ENCODE measurements at regions not wholly inside any gene's neighbourhood (a gene's known extent, or its start where the extent isn't known, plus 50 kb on each side); places are given as distances from the start of the nearest gene placed in this dataset.
A peak's percentile ranks its signal among the peaks of the same experiment; 100 is the strongest.
"Not testable (repeated sequence)": the region's sequence is repeated elsewhere in the genome, so short reads cannot be mapped to it uniquely, and the experiment has no call there.

- DNase-seq, result no peak
- intact Hi-C loops (cut with DNase I), result no loop called here
Measured at GRCh38 chr12:80045594-80045993, 53.7 kb upstream of the OTOGL start.

GRCh38 chr12:80044694-80045046, 54.7 kb upstream of the OTOGL start:
- intact Hi-C loops (cut with DNase I), result no loop called here
- DNase-seq, result no peak

GRCh38 chr12:80041692-80042091, 57.6 kb upstream of the OTOGL start:
- no peak for DNase-seq
- intact Hi-C loops (cut with DNase I), result no loop called here

- intact Hi-C loops (cut with DNase I), result no loop called here
- no peak for DNase-seq
Measured at GRCh38 chr12:80041071-80041470, 58.3 kb upstream of the OTOGL start.

- intact Hi-C loops (cut with DNase I), result no loop called here
Measured at GRCh38 chr12:80040075-80040738, 59.1 kb upstream of the OTOGL start.

GRCh38 chr12:80038062-80038560, 61.2 kb upstream of the OTOGL start:
- intact Hi-C loops (cut with DNase I), result no loop called here
- no peak for DNase-seq

More at GRCh38 chr12:80040075-80040738, 59.1 kb upstream of the OTOGL start:
- DNase-seq, result no peak

GRCh38 chr12:80033448-80033847, 65.9 kb upstream of the OTOGL start:
- intact Hi-C loops (cut with DNase I), result no loop called here
- no peak for DNase-seq

- no peak for DNase-seq
- intact Hi-C loops (cut with DNase I), result no loop called here
Measured at GRCh38 chr12:80032946-80033345, 66.4 kb upstream of the OTOGL start.

- intact Hi-C loops (cut with DNase I), result no loop called here
- no peak for DNase-seq
Measured at GRCh38 chr12:80031229-80031628, 68.1 kb upstream of the OTOGL start.

- DNase-seq, result no peak
Measured at GRCh38 chr12:80025638-80026037, 73.7 kb upstream of the OTOGL start.

GRCh38 chr12:80019691-80020090, 79.6 kb upstream of the OTOGL start:
- intact Hi-C loops (cut with DNase I), result no loop called here
- DNase-seq, result no peak

More at GRCh38 chr12:80025638-80026037, 73.7 kb upstream of the OTOGL start:
- intact Hi-C loops (cut with DNase I), result no loop called here

- intact Hi-C loops (cut with DNase I), result no loop called here
Measured at GRCh38 chr12:80018119-80018518, 81.2 kb upstream of the OTOGL start.

GRCh38 chr12:80017261-80017870, 82.0 kb upstream of the OTOGL start:
- intact Hi-C loops (cut with DNase I), result no loop called here
- DNase-seq, result no peak

More at GRCh38 chr12:80018119-80018518, 81.2 kb upstream of the OTOGL start:
- no peak for DNase-seq

- intact Hi-C loops (cut with DNase I), result no loop called here
- DNase-seq, result no peak
Measured at GRCh38 chr12:80016684-80017083, 81.8 kb upstream of the PPP1R12A start.

- DNase-seq, result no peak
- intact Hi-C loops (cut with DNase I), result no loop called here
Measured at GRCh38 chr12:80015660-80016059, 80.8 kb upstream of the PPP1R12A start.

GRCh38 chr12:80003744-80004143, 68.8 kb upstream of the PPP1R12A start:
- intact Hi-C loops (cut with DNase I), result not testable (repeated sequence)
- DNase-seq, result peak in 1 of 10 donors; percentile 57

- intact Hi-C loops (cut with DNase I), result no loop called here
- DNase-seq, result no peak
Measured at GRCh38 chr12:80001562-80001961, 66.7 kb upstream of the PPP1R12A start.

GRCh38 chr12:80000831-80001230, 65.9 kb upstream of the PPP1R12A start:
- intact Hi-C loops (cut with DNase I), result no loop called here
- DNase-seq, result no peak

GRCh38 chr12:79998554-79998953, 63.7 kb upstream of the PPP1R12A start:
- DNase-seq, result no peak
- intact Hi-C loops (cut with DNase I), result no loop called here

GRCh38 chr12:79997096-79997791, 62.3 kb upstream of the PPP1R12A start:
- DNase-seq, result no peak
- intact Hi-C loops (cut with DNase I), result no loop called here

- intact Hi-C loops (cut with DNase I); DNase-seq: not testable (repeated sequence)
Measured at GRCh38 chr12:79995385-79996084, 60.6 kb upstream of the PPP1R12A start.

All from posterior cingulate gyrus (tissue), 11 donors.